HEK293 (cell line): ENCODE measurements at regions not wholly inside any gene's neighbourhood (a gene's known extent, or its start where the extent isn't known, plus 50 kb on each side); places are given as distances from the start of the nearest gene placed in this dataset.
A peak's percentile ranks its signal among the peaks of the same experiment; 100 is the strongest.

ENCODE experiments used
- CTCF ChIA-PET: fragments of 350-600 bp; formaldehyde crosslinking; extraction: SDS; loops from one replicate; lab custom pipeline; 2021; ENCODE audit warnings: antibody characterized with exemption; lab: Yijun Ruan, JAX
- POLR2A ChIA-PET: fragments of 300-600 bp; formaldehyde crosslinking; extraction: SDS; loops from one replicate; lab custom pipeline; 2020; ENCODE audit warnings: antibody characterized with exemption, inconsistent platforms; lab: Yijun Ruan, JAX
- H3K27ac ChIP-seq: fragments of 200-500 bp; sonication (Bioruptor generic); 2 replicates; pipeline ENCODE4 v1.5.1; 2014; ENCODE audit warnings: low read depth, low read length, control low read depth, inconsistent platforms; ENCODE audit errors: extremely low read depth
- H3K36me3 ChIP-seq, 2 experiments: fragments of 200-500 bp in 1 of 2; sonication (Bioruptor generic) in 1 of 2; 1 replicate in 1 of 2; 2 replicates in 1 of 2; pipeline ENCODE4 v1.5.1; 2014 to 2017; ENCODE audit warnings: inconsistent platforms in 2 of 2, low read length in 2 of 2; ENCODE audit not compliant: control insufficient read depth in 2 of 2, insufficient read depth in 1 of 2
- H3K4me1 ChIP-seq: fragments of 200-500 bp; sonication (Bioruptor generic); 2 replicates; pipeline ENCODE4 v1.5.1; 2014; ENCODE audit warnings: mild to moderate bottlenecking, low read length, inconsistent platforms; ENCODE audit not compliant: control insufficient read depth, insufficient read depth
- H3K4me3 ChIP-seq: 2 replicates; pipeline ENCODE4 v1.5.1; 2011; ENCODE audit warnings: low read depth, mild to moderate bottlenecking, control low read depth, low read length, moderate library complexity
- H3K9me3 ChIP-seq: fragments of 200-500 bp; sonication (Bioruptor generic); 2 replicates; pipeline ENCODE4 v1.5.1; 2014; ENCODE audit warnings: low read depth, low read length, inconsistent platforms; ENCODE audit not compliant: control insufficient read depth, insufficient read depth
- KLF9 ChIP-seq: fragments of 450-650 bp; formaldehyde crosslinking; IDR thresholded peaks from 2 replicates; pipeline ENCODE4 v1.5.1; 2016; ENCODE audit warnings: missing biosample characterization, missing genetic modification characterization, low read depth
- PRDM10 ChIP-seq: fragments of 450-650 bp; formaldehyde crosslinking; IDR thresholded peaks from 2 replicates; pipeline ENCODE4 v1.5.1; 2016; ENCODE audit warnings: missing biosample characterization, missing genetic modification characterization
- ZBTB49 ChIP-seq: fragments of 450-650 bp; formaldehyde crosslinking; IDR thresholded peaks from 2 replicates; pipeline ENCODE4 v1.5.1; 2016; ENCODE audit warnings: missing biosample characterization, missing genetic modification characterization, low read depth
- ZNF121 ChIP-seq: fragments of 450-650 bp; formaldehyde crosslinking; IDR thresholded peaks from 2 replicates; pipeline ENCODE4 v1.5.1; 2016; ENCODE audit warnings: missing biosample characterization, missing genetic modification characterization
- ZNF132 ChIP-seq: fragments of 450-650 bp; formaldehyde crosslinking; IDR thresholded peaks from 2 replicates; pipeline ENCODE4 v1.5.1; 2017; ENCODE audit warnings: missing biosample characterization, missing genetic modification characterization, borderline replicate concordance
- ZNF175 ChIP-seq: fragments of 450-650 bp; formaldehyde crosslinking; IDR thresholded peaks from 2 replicates; pipeline ENCODE4 v1.5.1; 2016; ENCODE audit warnings: missing biosample characterization, missing genetic modification characterization
- ZNF23 ChIP-seq: fragments of 450-650 bp; formaldehyde crosslinking; IDR thresholded peaks from 2 replicates; pipeline ENCODE4 v1.5.1; 2016; ENCODE audit warnings: missing biosample characterization, missing genetic modification characterization, borderline replicate concordance
- ZNF280C ChIP-seq: fragments of 450-650 bp; formaldehyde crosslinking; IDR thresholded peaks from 2 replicates; pipeline ENCODE4 v1.5.1; 2016; ENCODE audit warnings: missing biosample characterization, missing genetic modification characterization
- ZNF341 ChIP-seq: fragments of 450-650 bp; formaldehyde crosslinking; IDR thresholded peaks from 2 replicates; pipeline ENCODE4; 2016; ENCODE audit warnings: low read depth, missing biosample characterization, missing genetic modification characterization
- ZNF426 ChIP-seq: fragments of 450-650 bp; formaldehyde crosslinking; IDR thresholded peaks from 2 replicates; pipeline ENCODE4 v1.5.1; 2017; ENCODE audit warnings: missing biosample characterization, missing genetic modification characterization, mild to moderate bottlenecking, inconsistent platforms, moderate library complexity
- ZNF544 ChIP-seq: fragments of 450-650 bp; formaldehyde crosslinking; IDR thresholded peaks from 2 replicates; pipeline ENCODE4 v1.5.0; 2017; ENCODE audit warnings: missing biosample characterization, missing genetic modification characterization
- ZNF555 ChIP-seq: fragments of 450-650 bp; formaldehyde crosslinking; conservative IDR thresholded peaks from 2 replicates; pipeline ENCODE4 v1.5.1; 2017; ENCODE audit warnings: missing biosample characterization, mild to moderate bottlenecking, missing genetic modification characterization, inconsistent platforms
- ZNF670 ChIP-seq: fragments of 450-650 bp; formaldehyde crosslinking; IDR thresholded peaks from 2 replicates; pipeline ENCODE4 v1.5.1; 2016; ENCODE audit warnings: missing biosample characterization, missing genetic modification characterization, low read depth
- ZNF704 ChIP-seq: fragments of 450-650 bp; formaldehyde crosslinking; IDR thresholded peaks from 2 replicates; pipeline ENCODE4 v1.5.1; 2016; ENCODE audit warnings: missing biosample characterization, missing genetic modification characterization
- ZNF785 ChIP-seq: fragments of 450-650 bp; formaldehyde crosslinking; IDR thresholded peaks from 2 replicates; pipeline ENCODE4 v1.5.1; 2016; ENCODE audit warnings: missing biosample characterization, missing genetic modification characterization

GRCh38 chr1:47638713-47639112 is 200.9 kb downstream of the FOXD2 start:
- no peak overlapping the region for H3K4me3 ChIP-seq
- ChIA-PET CTCF (no interaction called here), POLR2A (no interaction called here)
- no peaks in the 10 kb centered on the region for H3K36me3 ChIP-seq
- no peak overlapping the region for H3K27ac ChIP-seq
- no peaks in the 10 kb centered on the region for H3K4me1 ChIP-seq
- no peaks in the 10 kb centered on the region for H3K9me3 ChIP-seq
- TF ChIP-seq ZNF670 = no peak
- no peak for TF ChIP-seq ZNF704 (tag by site-specific recombination)
- TF ChIP-seq ZNF426 = no peak
- TF ChIP-seq ZNF175 (tag by site-specific recombination) = no peak
- no peak for TF ChIP-seq ZNF544 (tag by site-specific recombination)
- TF ChIP-seq ZNF23 (tag by site-specific recombination) = no peak
- TF ChIP-seq ZNF132 (tag by site-specific recombination) = no peak
- TF ChIP-seq ZNF121 (tag by site-specific recombination) = no peak
- no peak for TF ChIP-seq KLF9 (tag by site-specific recombination)

- ChIA-PET POLR2A (no interaction called here), CTCF (no interaction called here)
- Histone ChIP-seq H3K27ac (no peak overlapping the region), H3K36me3 (no peaks in the 10 kb centered on the region), H3K9me3 (no peaks in the 10 kb centered on the region), H3K4me1 (no peaks in the 10 kb centered on the region)
- TF ChIP-seq ZNF280C (tag by site-specific recombination) (no peak), ZNF555 (tag by site-specific recombination) (no peak), ZNF785 (tag by site-specific recombination) (no peak), PRDM10 (tag by site-specific recombination) (peak; percentile 63), ZBTB49 (tag by site-specific recombination) (no peak), ZNF341 (no peak)
- TF ChIP-seq, all 188 proteins: peak for 1
- H3K4me3 ChIP-seq = no peak overlapping the region
These were observed 205.7 kb downstream of the FOXD2 start for GRCh38 chr1:47643306-47644211.
